SK-N-SH (cell line): ENCODE measurements at regions not wholly inside any gene's neighbourhood (a gene's known extent, or its start where the extent isn't known, plus 50 kb on each side); places are given as distances from the start of the nearest gene placed in this dataset.

ENCODE experiments used
- CTCF ChIA-PET: fragments of 300-600, 350-600 bp; formaldehyde crosslinking; extraction: SDS; loops from one replicate; lab custom pipeline; 2021; lab: Yijun Ruan, JAX
- POLR2A ChIA-PET: fragments of 350-600 bp; sonication (Branson Sonifier 250); formaldehyde crosslinking; extraction: SDS; loops from one replicate; lab custom pipeline; 2020; ENCODE audit warnings: antibody characterized with exemption, inconsistent platforms; lab: Yijun Ruan, JAX
- DNase-seq: peaks from one replicate; pipeline ENCODE4 v3.0.0; 2012
- H2AFZ ChIP-seq: fragments of 200-600 bp; sonication (generic); 2 replicates; pipeline ENCODE4 v1.8.1; 2016; ENCODE audit warnings: antibody characterized with exemption, mild to moderate bottlenecking, low read depth
- H3F3A ChIP-seq: fragments of 200-600 bp; sonication (generic); replicated peaks from 2 replicates; pipeline ENCODE3; 2016; ENCODE audit warnings: antibody characterized with exemption, mild to moderate bottlenecking; ENCODE audit not compliant: insufficient read depth
- H3K27ac ChIP-seq, 2 experiments: fragments of 200-500 bp in 1 of 2; fragments of 200-600 bp in 1 of 2; sonication (Bioruptor generic) in 1 of 2; sonication (generic), shearing (Covaris generic) in 1 of 2; 2 replicates each; pipeline versions ENCODE4 v1.5.1 to v1.6.1; 2014 to 2016; ENCODE audit warnings: low read depth in 2 of 2, inconsistent platforms in 1 of 2, low read length in 1 of 2, mild to moderate bottlenecking in 1 of 2, mixed read lengths in 1 of 2
- H3K27me3 ChIP-seq: fragments of 200-600 bp; sonication (generic), shearing (Covaris generic); 2 replicates; pipeline ENCODE4 v1.6.1; 2016; ENCODE audit warnings: mixed run types; ENCODE audit not compliant: insufficient read depth
- H3K36me3 ChIP-seq, 2 experiments: fragments of 200-500 bp in 1 of 2; fragments of 200-600 bp in 1 of 2; sonication (Bioruptor generic) in 1 of 2; sonication (generic) in 1 of 2; replicated peaks in 1 of 2; 2 replicates each; pipeline versions ENCODE3 to v1.5.1; 2014 to 2016; ENCODE audit warnings: low read length in 1 of 2, mild to moderate bottlenecking in 1 of 2; ENCODE audit not compliant: insufficient read depth in 2 of 2, control insufficient read depth in 1 of 2
- H3K4me1 ChIP-seq, 2 experiments: fragments of 200-500 bp in 1 of 2; fragments of 200-600 bp in 1 of 2; sonication (Bioruptor generic) in 1 of 2; sonication (generic), shearing (Covaris generic) in 1 of 2; 2 replicates each; pipeline versions ENCODE4 v1.5.1 to v1.6.1; 2014 to 2016; ENCODE audit warnings: low read depth in 1 of 2, low read length in 1 of 2, mixed run types in 1 of 2; ENCODE audit not compliant: insufficient read depth in 2 of 2, control insufficient read depth in 1 of 2
- H3K4me2 ChIP-seq: fragments of 200-600 bp; sonication (generic), shearing (Covaris generic); 2 replicates; pipeline ENCODE4 v1.6.1; 2017; ENCODE audit warnings: mixed run types
- H3K4me3 ChIP-seq, 2 experiments: fragments of 200-500 bp in 1 of 2; fragments of 200-600 bp in 1 of 2; sonication (Bioruptor generic) in 1 of 2; sonication (generic), shearing (Covaris generic) in 1 of 2; 2 replicates each; pipeline versions ENCODE4 v1.5.1 to v1.8.1; 2014 to 2016; ENCODE audit warnings: low read depth in 2 of 2, inconsistent platforms in 1 of 2, low read length in 1 of 2, mild to moderate bottlenecking in 1 of 2, mixed read lengths in 1 of 2, moderate library complexity in 1 of 2
- H3K79me2 ChIP-seq: fragments of 200-600 bp; sonication (generic); 2 replicates; pipeline ENCODE4 v1.8.1; 2017; ENCODE audit warnings: mild to moderate bottlenecking; ENCODE audit not compliant: insufficient read depth
- H3K9ac ChIP-seq: fragments of 200-600 bp; sonication (generic); 2 replicates; pipeline ENCODE4 v1.6.1; 2017; ENCODE audit warnings: mixed run types
- H3K9me2 ChIP-seq: fragments of 200-600 bp; sonication (generic); 2 replicates; pipeline ENCODE4 v1.6.1; 2017; ENCODE audit warnings: mixed run types
- H3K9me3 ChIP-seq: fragments of 200-600 bp; sonication (generic); 2 replicates; pipeline ENCODE4 v1.6.1; 2017; ENCODE audit warnings: mixed run types, mild to moderate bottlenecking, moderate library complexity
- H4K20me1 ChIP-seq: fragments of 200-600 bp; sonication (generic); 2 replicates; pipeline ENCODE4 v1.6.1; 2017; ENCODE audit warnings: mild to moderate bottlenecking, mixed run types; ENCODE audit not compliant: insufficient read depth
- EP300 ChIP-seq, 2 experiments: IDR thresholded peaks; 2 replicates each; pipeline versions ENCODE4 v1.4.0 to v1.6.1; 2012; ENCODE audit warnings: borderline replicate concordance in 1 of 2, low read depth in 1 of 2, low read length in 1 of 2
- FOXM1 ChIP-seq: IDR thresholded peaks from 2 replicates; pipeline ENCODE4 v1.4.0; 2012; ENCODE audit warnings: low read depth, mild to moderate bottlenecking
- GABPA ChIP-seq: IDR thresholded peaks from 2 replicates; pipeline ENCODE4 v1.4.0; 2012; ENCODE audit warnings: low read depth, mild to moderate bottlenecking
- JUND ChIP-seq: IDR thresholded peaks from 2 replicates; pipeline ENCODE4 v1.4.0; 2012
- MXI1 ChIP-seq: IDR thresholded peaks from 2 replicates; pipeline ENCODE4 v1.6.1; 2012; ENCODE audit warnings: mild to moderate bottlenecking, low read depth, low read length, improper control_type of control experiment
- NFIC ChIP-seq: IDR thresholded peaks from 2 replicates; pipeline ENCODE4 v1.4.0; 2012; ENCODE audit warnings: borderline replicate concordance
- NRF1 ChIP-seq: IDR thresholded peaks from 2 replicates; pipeline ENCODE4 v1.6.1; 2012; ENCODE audit warnings: low read depth, mild to moderate bottlenecking, low read length
- RAD21 ChIP-seq: IDR thresholded peaks from 2 replicates; pipeline ENCODE4 v1.6.1; 2012; ENCODE audit warnings: mild to moderate bottlenecking, low read length
- SIN3A ChIP-seq: IDR thresholded peaks from 2 replicates; pipeline ENCODE4 v1.6.1; 2012; ENCODE audit warnings: low read depth, mild to moderate bottlenecking, low read length, moderate library complexity, borderline replicate concordance
- TAF1 ChIP-seq: IDR thresholded peaks from 2 replicates; pipeline ENCODE4 v1.6.1; 2012; ENCODE audit warnings: low read depth, mild to moderate bottlenecking, low read length, moderate library complexity, borderline replicate concordance
- TEAD4 ChIP-seq: IDR thresholded peaks from 2 replicates; pipeline ENCODE4 v1.4.0; 2012; ENCODE audit warnings: mild to moderate bottlenecking, borderline replicate concordance; ENCODE audit not compliant: insufficient read depth
- USF1 ChIP-seq: IDR thresholded peaks from 2 replicates; pipeline ENCODE4 v1.4.0; 2012; ENCODE audit warnings: low read depth, borderline replicate concordance
- YY1 ChIP-seq: IDR thresholded peaks from 2 replicates; pipeline ENCODE4 v1.4.0; 2012; ENCODE audit warnings: low read depth, mild to moderate bottlenecking
- WGBS: methylation state at CpG from one replicate; pipeline ENCODE4 v1.1.6; 2017; ENCODE audit warnings: low lambda C conversion rate; 5-methylcytosine and 5-hydroxymethylcytosine counted together

- Histone ChIP-seq H3K36me3 (no peaks in the 10 kb centered on the region), H3K4me2 (no peak overlapping the region), H4K20me1 (no peaks in the 10 kb centered on the region), H2AFZ (no peak overlapping the region), H3K9ac (no peak overlapping the region), H3K27me3 (no peaks in the 10 kb centered on the region), H3F3A (no peaks in the 10 kb centered on the region), H3K4me1 (peaks cover 6% of the 10 kb centered on the region in 2 experiments; a peak in 1 of 4 replicates), H3K9me2 (no peaks in the 10 kb centered on the region), H3K4me3 (no peak overlapping the region), H3K79me2 (no peaks in the 10 kb centered on the region), H3K27ac (no peak overlapping the region), H3K9me3 (no peaks in the 10 kb centered on the region)
- 46% methylated on average over 1 of the region's 1 CpG for WGBS
- CTCF ChIA-PET = interaction anchor here (1.9 kb wide), 1 partner anchor 230 kb away, joined by 4 read pairs; no protein-coding TSS in a partner anchor
- POLR2A ChIA-PET = no interaction called here
- TF ChIP-seq MXI1 (no peak), FOXM1 (no peak), RAD21 (no peak), TAF1 (no peak), SIN3A (no peak), YY1 (no peak), GABPA (no peak), USF1 (no peak), JUND (no peak)
- DNase-seq = no peak
Measured at GRCh38 chr13:44135566-44135965, 238.1 kb upstream of the SERP2 start.

GRCh38 chr13:44136696-44137268, 236.8 kb upstream of the SERP2 start:
- H3K79me2 ChIP-seq = no peaks in the 10 kb centered on the region
- H3K9ac ChIP-seq = no peak overlapping the region
- ChIA-PET POLR2A (no interaction called here), CTCF (interaction anchor here (1.2 to 1.9 kb wide), 2 partner anchors 87 to 231 kb away, joined by 3 to 4 read pairs; no protein-coding TSS in a partner anchor)
- DNase-seq = no peak
- no peaks in the 10 kb centered on the region for H3K36me3 ChIP-seq
- H3K9me2 ChIP-seq = no peaks in the 10 kb centered on the region
- no peak overlapping the region for H3K4me2 ChIP-seq
- no peak overlapping the region for H3K27ac ChIP-seq
- H3F3A ChIP-seq = no peaks in the 10 kb centered on the region
- TF ChIP-seq TEAD4 = no peak
- TF ChIP-seq YY1 = no peak
- no peak for TF ChIP-seq NRF1
- no peak for TF ChIP-seq NFIC
- TF ChIP-seq TAF1 = no peak
- no peak for TF ChIP-seq EP300 (IDR thresholded peaks at IDR 0.05; ENCODE audit: borderline replicate concordance in 1 of 2, low read depth in 1 of 2, low read length in 1 of 2)
- H3K4me3 ChIP-seq = no peak overlapping the region
- peaks cover 6 to 13% of the 10 kb centered on the region in 2 experiments; a peak in 2 of 4 replicates for H3K4me1 ChIP-seq
- no peaks in the 10 kb centered on the region for H3K9me3 ChIP-seq
- WGBS = 66% methylated on average over 5 of the region's 5 CpGs
- no peak overlapping the region for H2AFZ ChIP-seq
- no peaks in the 10 kb centered on the region for H3K27me3 ChIP-seq
- no peaks in the 10 kb centered on the region for H4K20me1 ChIP-seq
